DND-41 (cell line): ENCODE measurements at regions not wholly inside any gene's neighbourhood (a gene's known extent, or its start where the extent isn't known, plus 50 kb on each side); places are given as distances from the start of the nearest gene placed in this dataset.

Source experiments
- ATAC-seq: fragments of 200-7000 bp; cut with Tn5 transposase; 3 replicates; pipeline ENCODE4 v1.9.1; 2021; ENCODE audit warnings: low read depth; ENCODE audit not compliant: insufficient read depth
- DNase-seq: peaks from one replicate; pipeline ENCODE4 v3.0.0-alpha.2; 2020
- H2AFZ ChIP-seq: 2 replicates; pipeline ENCODE4 v1.6.0; 2012; ENCODE audit warnings: low read depth, low read length
- H3K27ac ChIP-seq: 2 replicates; pipeline ENCODE4 v1.5.1; 2012; ENCODE audit warnings: low read length, inconsistent platforms
- H3K27me3 ChIP-seq: fragments of 200-600 bp; sonication (generic); 2 replicates; pipeline ENCODE4 v1.6.0; 2012; ENCODE audit warnings: low read length, mild to moderate bottlenecking, inconsistent platforms; ENCODE audit not compliant: insufficient read depth, poor library complexity
- H3K36me3 ChIP-seq: 2 replicates; pipeline ENCODE4 v1.5.1; 2012; ENCODE audit warnings: low read length, inconsistent platforms; ENCODE audit not compliant: insufficient read depth
- H3K4me1 ChIP-seq: 2 replicates; pipeline ENCODE4 v1.5.1; 2012; ENCODE audit warnings: mild to moderate bottlenecking, low read length; ENCODE audit not compliant: insufficient read depth
- H3K4me2 ChIP-seq: 2 replicates; pipeline ENCODE4 v1.6.0; 2012; ENCODE audit warnings: mild to moderate bottlenecking, moderate library complexity, low read length, inconsistent platforms; ENCODE audit not compliant: insufficient read depth
- H3K4me3 ChIP-seq, 2 experiments: fragments of 200-600 bp in 1 of 2; shearing (Covaris generic) in 1 of 2; 2 replicates each; pipeline ENCODE4 v1.5.1; 2012 to 2016; ENCODE audit warnings: inconsistent platforms in 2 of 2, low read length in 2 of 2, mild to moderate bottlenecking in 2 of 2, low read depth in 1 of 2, moderate library complexity in 1 of 2
- H3K79me2 ChIP-seq: 2 replicates; pipeline ENCODE4 v1.6.0; 2012; ENCODE audit warnings: low read length, inconsistent platforms; ENCODE audit not compliant: insufficient read depth
- H3K9ac ChIP-seq: 2 replicates; pipeline ENCODE4 v1.6.0; 2012; ENCODE audit warnings: low read depth, mild to moderate bottlenecking, inconsistent platforms, low read length, moderate library complexity
- H3K9me3 ChIP-seq: 2 replicates; pipeline ENCODE4 v1.5.1; 2012; ENCODE audit warnings: low read length, moderate library complexity, mild to moderate bottlenecking, inconsistent platforms; ENCODE audit not compliant: insufficient read depth, severe bottlenecking
- H4K20me1 ChIP-seq: 2 replicates; pipeline ENCODE4 v1.6.0; 2012; ENCODE audit warnings: low read length; ENCODE audit not compliant: insufficient read depth
- CTCF ChIP-seq: IDR thresholded peaks from 2 replicates; pipeline ENCODE4 v1.5.1; 2012; ENCODE audit warnings: borderline replicate concordance, low read length, moderate library complexity, mild to moderate bottlenecking; ENCODE audit not compliant: poor library complexity, severe bottlenecking; ENCODE audit errors: extremely low read depth
- EZH2 ChIP-seq: IDR thresholded peaks from 3 replicates; pipeline ENCODE4 v1.6.1; 2012; ENCODE audit warnings: borderline replicate concordance, low read depth, mild to moderate bottlenecking, moderate library complexity, low read length, inconsistent platforms; ENCODE audit not compliant: severe bottlenecking

- no peak for TF ChIP-seq EZH2
- TF ChIP-seq CTCF = no peak
- ATAC-seq = no peak
- Histone ChIP-seq H3K4me2 (no peak overlapping the region), H3K4me1 (no peaks in the 10 kb centered on the region), H3K79me2 (no peaks in the 10 kb centered on the region), H3K9me3 (no peaks in the 10 kb centered on the region), H2AFZ (no peak overlapping the region), H4K20me1 (no peaks in the 10 kb centered on the region), H3K27me3 (no peaks in the 10 kb centered on the region), H3K36me3 (no peaks in the 10 kb centered on the region), H3K9ac (no peak overlapping the region), H3K4me3 (no peak overlapping the region), H3K27ac (no peak overlapping the region)
- no peak for DNase-seq
Observed at GRCh38 chr17:62187681-62188080, 122.6 kb upstream of the MED13 start.

GRCh38 chr17:62186841-62187240 is 121.8 kb upstream of the MED13 start:
- H4K20me1 ChIP-seq = no peaks in the 10 kb centered on the region
- H3K79me2 ChIP-seq = no peaks in the 10 kb centered on the region
- no peaks in the 10 kb centered on the region for H3K27me3 ChIP-seq
- no peak overlapping the region for H3K9ac ChIP-seq
- no peaks in the 10 kb centered on the region for H3K4me1 ChIP-seq
- H2AFZ ChIP-seq = no peak overlapping the region
- H3K9me3 ChIP-seq = no peaks in the 10 kb centered on the region
- H3K27ac ChIP-seq = no peak overlapping the region
- H3K4me3 ChIP-seq = no peak overlapping the region
- DNase-seq = no peak
- TF ChIP-seq EZH2 = no peak
- TF ChIP-seq CTCF = no peak
- H3K36me3 ChIP-seq = no peaks in the 10 kb centered on the region
- no peak overlapping the region for H3K4me2 ChIP-seq
- ATAC-seq = no peak

- no peak overlapping the region for H3K9ac ChIP-seq
- no peak overlapping the region for H3K4me2 ChIP-seq
- no peak overlapping the region for H3K4me3 ChIP-seq
- DNase-seq (no peak), ATAC-seq (no peak)
- no peak for TF ChIP-seq EZH2
- TF ChIP-seq CTCF = no peak
- H3K79me2 ChIP-seq = no peaks in the 10 kb centered on the region
- H4K20me1 ChIP-seq = no peaks in the 10 kb centered on the region
- H3K36me3 ChIP-seq = no peaks in the 10 kb centered on the region
- no peak overlapping the region for H2AFZ ChIP-seq
- H3K9me3 ChIP-seq = peaks cover 8% of the 10 kb centered on the region
- no peaks in the 10 kb centered on the region for H3K27me3 ChIP-seq
- H3K4me1 ChIP-seq = no peaks in the 10 kb centered on the region
- no peak overlapping the region for H3K27ac ChIP-seq
Observed at GRCh38 chr17:62180772-62181171, 115.7 kb upstream of the MED13 start.
